Tibial artery (tissue), 4 donors: ENCODE measurements at regions not wholly inside any gene's neighbourhood (a gene's known extent, or its start where the extent isn't known, plus 50 kb on each side); places are given as distances from the start of the nearest gene placed in this dataset.

Source experiments
- DNase-seq, 2 donors: peaks; one replicate each; pipeline ENCODE4 v3.0.0-alpha.2; 2019
- H3K27ac ChIP-seq, 2 donors: fragments of 200-600 bp; sonication (generic) in 1 of 2; 1 replicate in 1 of 2; 2 replicates in 1 of 2; pipeline ENCODE4 v1.5.1; 2018 to 2019; ENCODE audit warnings: mild to moderate bottlenecking in 1 of 2
- H3K27me3 ChIP-seq, 2 donors: fragments of 200-600 bp; sonication (generic) in 1 of 2; one replicate each; pipeline versions ENCODE4 v1.5.1 to v1.6.0; 2016 to 2019
- H3K36me3 ChIP-seq, 3 donors: fragments of 200-600 bp; sonication (generic) in 2 of 3; one replicate each; pipeline ENCODE4 v1.5.1; 2016 to 2019; ENCODE audit warnings: mild to moderate bottlenecking in 2 of 3
- H3K4me1 ChIP-seq, 4 donors: fragments of 200-600 bp; sonication (generic) in 2 of 4; 1 replicate in 3 of 4; 2 replicates in 1 of 4; pipeline ENCODE4 v1.5.1; 2016 to 2019
- H3K4me3 ChIP-seq, 2 donors: fragments of 200-600 bp; sonication (generic) in 1 of 2; 1 replicate in 1 of 2; 2 replicates in 1 of 2; pipeline ENCODE4 v1.5.1; 2018 to 2019; ENCODE audit warnings: mild to moderate bottlenecking in 2 of 2
- H3K9me3 ChIP-seq, 3 donors: fragments of 200-600 bp; sonication (generic) in 1 of 3; one replicate each; pipeline ENCODE4 v1.5.1; 2016 to 2019
- CTCF ChIP-seq, 2 experiments: fragments of 200-600 bp in 1 of 2; fragments of 450-650 bp in 1 of 2; IDR thresholded peaks; one replicate each; pipeline ENCODE4 v1.5.1; 2017 to 2019; ENCODE audit warnings: antibody characterized with exemption in 2 of 2, mild to moderate bottlenecking in 1 of 2, moderate library complexity in 1 of 2
- intact Hi-C: fragments of 100-400 bp; cut with DNase I; formaldehyde crosslinking; loops from one replicate; pipeline ENCODE4 v1.15.0; 2023; ENCODE audit warnings: low total_unique reads

- DNase-seq, result no peak
- H3K4me1 ChIP-seq, result peaks cover 0 to 12% (median 0%) of the 10 kb centered on the region in 4 donors
- intact Hi-C loops, result no loop called here
- H3K9me3 ChIP-seq, result no peaks in the 10 kb centered on the region
- H3K36me3 ChIP-seq, result no peaks in the 10 kb centered on the region
- no peak for TF ChIP-seq CTCF (IDR thresholded peaks at IDR 0.05)
- no peak overlapping the region for H3K4me3 ChIP-seq
- no peak overlapping the region for H3K27ac ChIP-seq
- H3K27me3 ChIP-seq, result no peaks in the 10 kb centered on the region
These were observed 280.9 kb downstream of the FGFR2 start for GRCh38 chr10:121317374-121317773.

GRCh38 chr10:121322046-121322445 lies 276.2 kb downstream of the FGFR2 start:
- Histone ChIP-seq H3K27ac (no peak overlapping the region), H3K9me3 (no peaks in the 10 kb centered on the region), H3K4me3 (no peak overlapping the region), H3K4me1 (no peaks in the 10 kb centered on the region), H3K36me3 (no peaks in the 10 kb centered on the region), H3K27me3 (no peaks in the 10 kb centered on the region)
- intact Hi-C loops, result no loop called here
- no peak for DNase-seq
- TF ChIP-seq CTCF (IDR thresholded peaks at IDR 0.05), result no peak

GRCh38 chr10:121322776-121323175 lies 275.5 kb downstream of the FGFR2 start:
- Histone ChIP-seq H3K4me3 (no peak overlapping the region), H3K4me1 (no peaks in the 10 kb centered on the region), H3K27me3 (no peaks in the 10 kb centered on the region), H3K27ac (no peak overlapping the region), H3K36me3 (no peaks in the 10 kb centered on the region), H3K9me3 (no peaks in the 10 kb centered on the region)
- DNase-seq, result no peak
- no peak for TF ChIP-seq CTCF (IDR thresholded peaks at IDR 0.05)
- intact Hi-C loops, result no loop called here

- TF ChIP-seq CTCF (IDR thresholded peaks at IDR 0.05), result no peak
- H3K27ac ChIP-seq, result no peak overlapping the region
- H3K27me3 ChIP-seq, result no peaks in the 10 kb centered on the region
- no peak overlapping the region for H3K4me3 ChIP-seq
- no peaks in the 10 kb centered on the region for H3K36me3 ChIP-seq
- no peaks in the 10 kb centered on the region for H3K4me1 ChIP-seq
- H3K9me3 ChIP-seq, result no peaks in the 10 kb centered on the region
- intact Hi-C loops, result no loop called here
- no peak for DNase-seq
These were observed 274.8 kb downstream of the FGFR2 start for GRCh38 chr10:121323443-121323842.

GRCh38 chr10:121324678-121325213 lies 273.5 kb downstream of the FGFR2 start:
- no peak for TF ChIP-seq CTCF (IDR thresholded peaks at IDR 0.05)
- Histone ChIP-seq H3K27me3 (no peaks in the 10 kb centered on the region), H3K27ac (no peak overlapping the region), H3K9me3 (no peaks in the 10 kb centered on the region), H3K4me3 (no peak overlapping the region), H3K36me3 (no peaks in the 10 kb centered on the region), H3K4me1 (no peaks in the 10 kb centered on the region)
- DNase-seq, result no peak
- intact Hi-C loops, result no loop called here
